GM23248 (cell line): ENCODE measurements at regions not wholly inside any gene's neighbourhood (a gene's known extent, or its start where the extent isn't known, plus 50 kb on each side); places are given as distances from the start of the nearest gene placed in this dataset.

Experiments used
- DNase-seq: peaks from one replicate; pipeline ENCODE4 v3.0.0-alpha.2; 2015
- H2AFZ ChIP-seq: fragments of 200-600 bp; sonication (generic); 2 replicates; pipeline ENCODE4 v1.6.1; 2016; ENCODE audit warnings: antibody characterized with exemption
- H3F3A ChIP-seq: fragments of 200-600 bp; sonication (generic); 2 replicates; pipeline ENCODE4 v1.6.1; 2016; ENCODE audit warnings: mild to moderate bottlenecking, antibody characterized with exemption, mixed run types; ENCODE audit not compliant: insufficient read depth
- H3K27ac ChIP-seq: fragments of 200-600 bp; sonication (generic); 2 replicates; pipeline ENCODE4 v1.5.1; 2016; ENCODE audit warnings: mild to moderate bottlenecking
- H3K27me3 ChIP-seq: fragments of 200-600 bp; sonication (generic); replicated peaks from 2 replicates; pipeline ENCODE4 v1.6.1; 2016; ENCODE audit warnings: mild to moderate bottlenecking; ENCODE audit not compliant: insufficient read depth
- H3K36me3 ChIP-seq: fragments of 200-600 bp; sonication (generic); 2 replicates; pipeline ENCODE4 v1.6.1; 2016; ENCODE audit warnings: low read depth, mild to moderate bottlenecking
- H3K4me1 ChIP-seq: fragments of 200-600 bp; sonication (generic); 2 replicates; pipeline ENCODE4 v1.6.1; 2016; ENCODE audit warnings: mild to moderate bottlenecking; ENCODE audit not compliant: insufficient read depth
- H3K4me2 ChIP-seq: fragments of 200-600 bp; sonication (generic); one replicate; pipeline ENCODE4 v1.6.1; 2016; ENCODE audit warnings: mild to moderate bottlenecking; ENCODE audit not compliant: unreplicated experiment
- H3K4me3 ChIP-seq: fragments of 200-600 bp; sonication (generic); 2 replicates; pipeline ENCODE4 v1.5.1; 2016; ENCODE audit warnings: mild to moderate bottlenecking
- H3K79me2 ChIP-seq: fragments of 200-600 bp; sonication (generic); 2 replicates; pipeline ENCODE4 v1.6.1; 2016; ENCODE audit warnings: mild to moderate bottlenecking; ENCODE audit not compliant: insufficient read depth
- H3K9ac ChIP-seq: fragments of 200-600 bp; sonication (generic); 2 replicates; pipeline ENCODE4 v1.6.1; 2016; ENCODE audit warnings: mild to moderate bottlenecking
- H3K9me2 ChIP-seq: fragments of 200-600 bp; sonication (generic); 2 replicates; pipeline ENCODE4 v1.6.1; 2016; ENCODE audit warnings: mixed run types, mild to moderate bottlenecking, moderate library complexity; ENCODE audit not compliant: insufficient read depth
- H3K9me3 ChIP-seq: fragments of 200-600 bp; sonication (generic); one replicate; pipeline ENCODE4 v1.6.1; 2017; ENCODE audit warnings: low read depth
- H4K20me1 ChIP-seq: fragments of 200-600 bp; sonication (generic); 2 replicates; pipeline ENCODE4 v1.6.0; 2016; ENCODE audit not compliant: insufficient read depth
- EZH2 ChIP-seq: fragments of 200-600 bp; sonication (generic); IDR thresholded peaks from 2 replicates; pipeline ENCODE4 v1.6.1; 2018; ENCODE audit warnings: antibody characterized with exemption, mild to moderate bottlenecking; ENCODE audit not compliant: insufficient read depth, poor library complexity, severe bottlenecking
- EZH2phosphoT487 ChIP-seq: fragments of 200-600 bp; sonication (generic); IDR thresholded peaks from 2 replicates; pipeline ENCODE4 v1.6.1; 2018; ENCODE audit warnings: antibody characterized with exemption, moderate library complexity, mild to moderate bottlenecking, low read depth; ENCODE audit not compliant: insufficient read depth
- WGBS, 2 experiments: methylation state at CpG; one replicate each; pipeline ENCODE4 v1.1.6; 2015 to 2017; ENCODE audit warnings: low lambda C conversion rate in 2 of 2, low coverage in 1 of 2; ENCODE audit errors: missing lambda C conversion rate in 2 of 2; 5-methylcytosine and 5-hydroxymethylcytosine counted together
- in situ Hi-C: fragments of 300-500 bp; cut with MboI; formaldehyde crosslinking; loops from 2 replicates; pipeline ENCODE4 v1.15.0; 2020

GRCh38 chr17:77399319-77399957 lies 258.7 kb downstream of the SEC14L1 start:
- Histone ChIP-seq H3K4me1 (peaks cover 57% of the 10 kb centered on the region), H3K4me2 (no peak overlapping the region), H3K4me3 (no peak overlapping the region), H3K79me2 (peaks cover 98% of the 10 kb centered on the region), H3K9ac (no peak overlapping the region), H2AFZ (no peak overlapping the region), H3K9me2 (no peaks in the 10 kb centered on the region), H4K20me1 (no peaks in the 10 kb centered on the region), H3K27me3 (no peaks in the 10 kb centered on the region), H3K36me3 (no peaks in the 10 kb centered on the region), H3K9me3 (no peaks in the 10 kb centered on the region), H3K27ac (0 out of 2 replicates have a peak overlapping the region, but pooled peaks have one; percentile 31), H3F3A (peaks cover 17% of the 10 kb centered on the region)
- no peak for DNase-seq
- 83 to 88% methylated on average over 16 of the region's 16 CpGs for WGBS, 2 experiments
- in situ Hi-C loops = no loop called here
- TF ChIP-seq EZH2 (no peak), EZH2phosphoT487 (no peak)

- TF ChIP-seq EZH2 (no peak), EZH2phosphoT487 (no peak)
- in situ Hi-C loops = no loop called here
- Histone ChIP-seq H3K9me2 (no peaks in the 10 kb centered on the region), H2AFZ (no peak overlapping the region), H3K36me3 (no peaks in the 10 kb centered on the region), H3K27ac (peak overlapping the region; percentile 31), H3K27me3 (no peaks in the 10 kb centered on the region), H4K20me1 (no peaks in the 10 kb centered on the region), H3K4me1 (peaks cover 59% of the 10 kb centered on the region), H3F3A (peaks cover 16% of the 10 kb centered on the region), H3K9me3 (no peaks in the 10 kb centered on the region), H3K79me2 (peaks cover 98% of the 10 kb centered on the region), H3K9ac (peak overlapping the region; percentile 38; the same call in 1 of the 2 replicates), H3K4me2 (peak overlapping the region; percentile 2), H3K4me3 (no peak overlapping the region)
- DNase-seq = peak; percentile 67
- WGBS, 2 experiments = 50 to 56% methylated on average over 7 to 8 of the region's 8 CpGs
Measured at GRCh38 chr17:77400445-77400870, 259.7 kb downstream of the SEC14L1 start.

GRCh38 chr17:77402159-77402731 lies 261.5 kb downstream of the SEC14L1 start:
- in situ Hi-C loops = no loop called here
- Histone ChIP-seq H3K27ac (no peak overlapping the region), H3K9me3 (no peaks in the 10 kb centered on the region), H3K4me3 (no peak overlapping the region), H4K20me1 (no peaks in the 10 kb centered on the region), H3K9me2 (no peaks in the 10 kb centered on the region), H3K36me3 (no peaks in the 10 kb centered on the region), H2AFZ (no peak overlapping the region), H3K4me1 (peaks cover 48% of the 10 kb centered on the region), H3K27me3 (no peaks in the 10 kb centered on the region), H3F3A (peaks cover 2% of the 10 kb centered on the region), H3K79me2 (peaks cover 100% of the 10 kb centered on the region), H3K9ac (no peak overlapping the region), H3K4me2 (no peak overlapping the region)
- DNase-seq = no peak
- TF ChIP-seq EZH2 (no peak), EZH2phosphoT487 (no peak)
- WGBS, 2 experiments = 91 to 93% methylated on average over 31 to 34 of the region's 34 CpGs

- WGBS, 2 experiments = 93 to 96% methylated on average over 8 to 9 of the region's 9 CpGs
- peaks cover 99% of the 10 kb centered on the region for H3K79me2 ChIP-seq
- no peaks in the 10 kb centered on the region for H3K36me3 ChIP-seq
- H3K9ac ChIP-seq = no peak overlapping the region
- H3K27ac ChIP-seq = 0 out of 2 replicates have a peak overlapping the region, but pooled peaks have one; percentile 65
- H3K4me1 ChIP-seq = peaks cover 47% of the 10 kb centered on the region
- no peaks in the 10 kb centered on the region; the same call in 1 of the 2 replicates for H3F3A ChIP-seq
- H3K9me3 ChIP-seq = no peaks in the 10 kb centered on the region
- TF ChIP-seq EZH2 = no peak
- H3K27me3 ChIP-seq = no peaks in the 10 kb centered on the region
- no peaks in the 10 kb centered on the region for H4K20me1 ChIP-seq
- H2AFZ ChIP-seq = no peak overlapping the region
- H3K4me3 ChIP-seq = no peak overlapping the region
- DNase-seq = no peak
- no peak overlapping the region for H3K4me2 ChIP-seq
- in situ Hi-C loops = no loop called here
- no peaks in the 10 kb centered on the region for H3K9me2 ChIP-seq
Measured at GRCh38 chr17:77403854-77404253, 263.1 kb downstream of the SEC14L1 start.
